ENCODE measurements at regions not wholly inside any gene's neighbourhood (a gene's known extent, or its start where the extent isn't known, plus 50 kb on each side); places are given as distances from the start of the nearest gene placed in this dataset.

DNA sequence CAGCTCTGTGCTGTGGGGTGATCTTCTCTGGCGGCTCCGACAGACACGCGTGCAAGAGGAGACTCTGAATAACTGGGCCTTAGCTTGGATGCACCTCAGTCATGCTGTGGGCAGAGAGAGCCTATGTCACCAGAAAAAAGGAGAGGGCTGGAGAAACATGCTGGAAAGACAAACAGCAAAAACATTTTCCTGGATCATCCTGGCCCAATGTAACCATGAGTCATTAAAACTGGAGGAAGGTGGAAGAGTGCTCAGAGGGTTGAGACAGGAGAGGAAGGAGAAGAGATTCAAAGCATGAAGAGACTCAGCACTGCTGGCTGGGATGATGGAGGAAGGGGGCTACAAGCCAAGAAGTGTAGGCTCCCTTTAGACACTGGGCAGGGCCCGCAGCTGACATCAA, 292.0 kb downstream of the CDH26 start:
- no peak for DNase-seq (ENCODE audit: low spot score in 2 of 2)
- Mint-ChIP-seq H3K4me3 (no peak overlapping the region), H3K4me1 (no peaks in the 10 kb centered on the region), H3K36me3 (no peaks in the 10 kb centered on the region), H3K27ac (no peak overlapping the region), H3K9me3 (peaks cover 4% of the 10 kb centered on the region), H3K27me3 (peaks cover 4% of the 10 kb centered on the region)
- no peak for ATAC-seq (ENCODE audit: low read depth)

DNA sequence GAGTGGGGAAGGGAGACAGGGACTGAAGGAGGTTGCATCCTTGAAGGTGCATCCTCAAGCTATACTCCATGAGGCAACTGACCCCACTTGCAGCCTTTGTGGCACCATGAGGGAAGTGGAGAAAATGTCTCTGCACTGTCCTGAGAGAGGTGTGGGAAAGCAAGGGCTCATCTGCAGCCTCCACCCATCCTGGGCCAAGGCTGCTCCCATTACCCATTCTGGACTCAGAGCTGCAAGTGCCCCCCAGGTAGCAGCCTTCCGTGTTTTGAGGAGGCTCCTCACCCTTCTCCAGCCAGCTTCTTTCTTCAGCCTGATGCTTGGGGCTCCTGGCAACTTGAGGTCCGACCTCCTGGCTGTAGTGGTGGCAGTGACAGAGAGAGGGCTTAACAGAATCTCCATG, 294.6 kb downstream of the CDH26 start:
- no peaks in the 10 kb centered on the region for H3K36me3 Mint-ChIP-seq
- H3K4me1 Mint-ChIP-seq = no peaks in the 10 kb centered on the region
- H3K9me3 Mint-ChIP-seq = peaks cover 2% of the 10 kb centered on the region
- no peak overlapping the region for H3K4me3 Mint-ChIP-seq
- DNase-seq (ENCODE audit: low spot score in 2 of 2) = no peak
- peaks cover 6% of the 10 kb centered on the region for H3K27me3 Mint-ChIP-seq
- no peak for ATAC-seq (ENCODE audit: low read depth)
- no peak overlapping the region for H3K27ac Mint-ChIP-seq

DNA sequence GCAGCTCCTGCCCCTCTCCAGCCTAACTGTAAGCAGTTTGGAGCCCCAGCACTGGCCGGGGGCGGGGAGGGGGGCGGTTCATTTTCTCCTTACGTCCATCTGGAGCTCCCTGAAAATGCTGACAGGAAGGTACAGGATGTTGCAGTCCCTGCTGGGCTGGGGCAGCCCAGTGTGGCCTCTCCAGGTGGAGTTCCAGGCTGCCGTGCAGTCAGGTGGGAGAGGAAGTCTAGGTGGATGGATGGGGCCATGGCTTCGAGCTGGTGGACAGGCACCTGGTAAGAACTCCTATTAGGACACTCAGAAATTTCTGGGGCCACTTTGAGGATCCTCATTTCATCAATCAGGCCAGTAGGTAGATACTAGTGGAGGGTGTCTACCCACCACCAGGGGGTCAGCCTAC, 295.2 kb downstream of the CDH26 start:
- ATAC-seq (ENCODE audit: low read depth) (no peak), DNase-seq (ENCODE audit: low spot score in 2 of 2) (no peak)
- Mint-ChIP-seq H3K9me3 (peaks cover 2% of the 10 kb centered on the region), H3K27me3 (peaks cover 6% of the 10 kb centered on the region), H3K27ac (no peak overlapping the region), H3K4me3 (no peak overlapping the region), H3K36me3 (no peaks in the 10 kb centered on the region), H3K4me1 (no peaks in the 10 kb centered on the region)

DNA sequence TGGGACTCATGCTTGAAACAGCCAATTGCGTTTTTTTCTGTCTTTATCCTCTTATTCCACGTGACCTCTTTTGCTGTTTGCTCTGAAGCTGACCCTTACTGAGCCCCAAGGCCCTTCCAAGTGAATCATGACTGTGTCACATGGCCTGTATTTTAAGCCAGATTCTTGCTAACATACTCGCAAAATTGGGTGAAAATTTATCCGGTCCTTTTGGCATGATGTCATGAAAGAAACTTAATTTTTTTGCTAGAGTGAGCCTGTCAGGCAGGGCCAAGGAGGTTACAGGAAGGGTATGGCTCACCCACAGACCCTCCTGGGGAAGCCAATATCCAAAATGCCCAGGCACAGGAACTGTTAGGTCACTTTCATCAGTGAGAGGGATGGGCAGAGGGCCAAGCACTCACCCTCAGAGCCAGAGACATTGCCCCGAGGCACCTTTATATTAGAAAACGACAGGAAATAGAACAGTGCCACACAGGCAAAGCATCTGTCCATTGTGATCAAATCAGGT, 296.7 kb downstream of the CDH26 start:
- no peaks in the 10 kb centered on the region for H3K4me1 Mint-ChIP-seq
- no peak overlapping the region for H3K27ac Mint-ChIP-seq

DNA sequence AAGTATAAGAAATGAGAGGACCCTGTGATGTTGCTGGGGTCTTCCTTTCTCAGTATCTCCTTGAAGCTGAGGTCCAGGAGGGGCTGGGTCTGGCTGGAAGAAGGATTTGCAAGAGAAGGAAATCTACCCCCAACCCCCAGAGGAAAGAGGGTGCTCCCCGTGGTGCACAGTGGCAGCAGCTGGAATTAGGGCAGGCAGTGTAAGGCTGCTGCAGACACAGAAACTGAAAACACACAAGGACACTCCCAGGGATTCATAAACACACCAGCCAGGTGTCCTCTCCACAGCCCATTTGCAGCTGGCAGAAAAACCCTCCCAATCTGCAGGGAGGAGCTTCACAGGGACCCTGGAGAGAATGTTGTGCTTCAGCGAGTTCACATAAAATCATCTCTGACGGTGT, 297.2 kb downstream of the CDH26 start:
- H3K36me3 Mint-ChIP-seq = no peaks in the 10 kb centered on the region
- H3K9me3 Mint-ChIP-seq = no peaks in the 10 kb centered on the region
- H3K27ac Mint-ChIP-seq = no peak overlapping the region
- H3K4me3 Mint-ChIP-seq = no peak overlapping the region
- DNase-seq (ENCODE audit: low spot score in 2 of 2) (no peak), ATAC-seq (ENCODE audit: low read depth) (no peak)
- no peaks in the 10 kb centered on the region for H3K4me1 Mint-ChIP-seq
- H3K27me3 Mint-ChIP-seq = peaks cover 3% of the 10 kb centered on the region

More for the DNA sequence above, 296.7 kb downstream of the CDH26 start:
- Mint-ChIP-seq H3K4me3 (no peak overlapping the region), H3K27me3 (peaks cover 6% of the 10 kb centered on the region), H3K9me3 (peaks cover 2% of the 10 kb centered on the region), H3K36me3 (no peaks in the 10 kb centered on the region)
- ATAC-seq (ENCODE audit: low read depth) (no peak), DNase-seq (ENCODE audit: low spot score in 2 of 2) (no peak)

DNA sequence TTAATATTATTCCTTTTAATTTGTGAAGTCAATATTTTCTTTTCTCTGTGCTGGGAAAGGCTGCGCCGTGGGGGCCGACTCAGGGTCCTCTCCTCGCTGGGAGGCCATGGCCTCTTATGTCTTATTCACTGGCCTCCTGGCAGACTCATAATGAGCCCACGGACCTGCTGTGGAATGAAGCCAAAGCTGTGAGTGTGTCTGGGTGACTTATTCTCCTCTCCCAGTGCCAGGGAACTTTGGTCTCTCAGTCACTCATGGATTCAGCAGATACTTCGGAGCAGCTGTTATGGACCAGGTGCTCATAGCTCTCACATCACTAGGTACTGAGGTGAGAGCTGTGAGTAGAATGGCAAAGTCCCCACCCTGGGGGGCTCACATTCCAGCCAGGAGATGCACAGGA, 297.6 kb downstream of the CDH26 start:
- Mint-ChIP-seq H3K9me3 (no peaks in the 10 kb centered on the region), H3K4me1 (no peaks in the 10 kb centered on the region)
- ATAC-seq (ENCODE audit: low read depth) = no peak

DNA sequence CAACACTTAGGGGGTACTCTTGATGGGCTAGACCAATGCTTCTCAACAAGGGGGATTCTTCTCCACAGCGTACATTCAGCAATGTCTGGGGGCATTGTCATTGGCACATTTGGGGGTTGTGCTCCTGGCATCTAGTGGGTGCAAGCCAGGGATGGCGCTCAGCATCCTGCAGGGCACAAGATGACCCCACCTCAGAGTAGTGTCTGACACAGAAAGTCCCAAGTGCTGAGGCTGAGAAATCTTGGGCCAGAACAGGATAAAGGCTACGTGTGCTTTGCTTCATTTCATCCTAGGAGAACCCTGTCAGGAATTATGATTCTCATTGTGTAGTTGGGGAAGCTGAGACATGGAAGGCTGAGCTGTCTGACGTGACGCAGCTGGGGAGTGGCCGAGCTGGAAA, 298.6 kb downstream of the CDH26 start:
- H3K9me3 Mint-ChIP-seq = no peaks in the 10 kb centered on the region
- H3K36me3 Mint-ChIP-seq = no peaks in the 10 kb centered on the region
- peaks cover 3% of the 10 kb centered on the region for H3K27me3 Mint-ChIP-seq
- H3K4me1 Mint-ChIP-seq = no peaks in the 10 kb centered on the region
- ATAC-seq (ENCODE audit: low read depth) = no peak
- H3K27ac Mint-ChIP-seq = no peak overlapping the region
- DNase-seq (ENCODE audit: low spot score in 2 of 2) = no peak
- no peak overlapping the region for H3K4me3 Mint-ChIP-seq

More for the DNA sequence above, 297.6 kb downstream of the CDH26 start:
- no peak overlapping the region for H3K27ac Mint-ChIP-seq
- H3K4me3 Mint-ChIP-seq = no peak overlapping the region
- H3K27me3 Mint-ChIP-seq = peaks cover 3% of the 10 kb centered on the region
- no peaks in the 10 kb centered on the region for H3K36me3 Mint-ChIP-seq
- DNase-seq (ENCODE audit: low spot score in 2 of 2) = no peak

DNA sequence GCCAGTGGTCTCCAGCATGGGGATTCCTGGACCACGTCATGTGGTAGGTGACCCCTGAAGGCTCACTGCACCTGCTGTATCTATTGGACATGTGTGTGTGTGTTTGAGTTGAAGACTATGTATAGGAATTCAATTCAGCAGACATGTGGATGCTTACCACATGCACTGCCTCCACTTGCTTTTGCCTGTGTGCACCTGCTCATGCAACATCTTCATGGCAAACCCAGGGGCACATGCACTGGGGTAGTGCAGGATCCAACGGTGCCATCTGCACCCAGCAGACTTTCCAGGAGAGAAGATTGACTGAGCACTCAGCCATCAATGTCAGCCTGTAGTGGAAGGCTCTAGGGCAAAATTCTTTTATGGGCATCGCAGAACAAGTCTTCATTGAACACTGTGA, 299.4 kb downstream of the CDH26 start:
- no peaks in the 10 kb centered on the region for H3K9me3 Mint-ChIP-seq
- H3K27me3 Mint-ChIP-seq = peaks cover 3% of the 10 kb centered on the region
- DNase-seq (ENCODE audit: low spot score in 2 of 2) (no peak), ATAC-seq (ENCODE audit: low read depth) (no peak)
- H3K36me3 Mint-ChIP-seq = no peaks in the 10 kb centered on the region
- H3K4me3 Mint-ChIP-seq = no peak overlapping the region
- no peaks in the 10 kb centered on the region for H3K4me1 Mint-ChIP-seq
- no peak overlapping the region for H3K27ac Mint-ChIP-seq

DNA sequence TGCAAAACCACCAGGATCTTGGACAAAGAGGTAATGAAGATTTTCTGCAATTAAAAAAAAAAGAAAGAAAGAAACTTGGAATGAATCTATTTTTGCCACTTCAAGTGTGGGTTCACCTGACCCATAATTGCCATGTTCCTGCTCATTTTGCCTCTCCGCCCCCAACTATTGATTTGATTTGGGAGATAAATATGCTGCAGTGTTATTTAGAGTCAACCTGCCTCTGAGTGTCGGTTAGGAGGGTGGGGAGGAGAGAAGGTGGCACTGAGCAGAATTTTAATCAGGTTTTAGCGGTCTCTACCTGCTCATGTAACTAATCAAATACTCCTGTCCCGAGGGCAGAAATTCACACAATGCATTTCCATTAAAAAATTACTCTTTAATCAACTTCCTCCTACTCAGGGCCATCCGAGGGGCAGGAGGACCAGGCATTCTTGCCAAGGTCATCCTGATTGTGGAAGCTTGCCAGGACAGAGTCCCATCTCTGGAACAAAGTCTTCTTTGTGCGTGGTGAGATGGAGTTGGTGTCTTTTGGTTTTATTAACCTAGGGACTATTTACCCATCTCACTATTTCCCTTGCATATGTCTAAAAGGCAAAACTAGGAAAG, 300.1 kb downstream of the CDH26 start:
- DNase-seq (ENCODE audit: low spot score in 2 of 2) (no peak), ATAC-seq (ENCODE audit: low read depth) (no peak)
- Mint-ChIP-seq H3K9me3 (no peaks in the 10 kb centered on the region), H3K27ac (no peak overlapping the region), H3K4me3 (no peak overlapping the region), H3K27me3 (peaks cover 3% of the 10 kb centered on the region), H3K4me1 (no peaks in the 10 kb centered on the region), H3K36me3 (no peaks in the 10 kb centered on the region)

DNA sequence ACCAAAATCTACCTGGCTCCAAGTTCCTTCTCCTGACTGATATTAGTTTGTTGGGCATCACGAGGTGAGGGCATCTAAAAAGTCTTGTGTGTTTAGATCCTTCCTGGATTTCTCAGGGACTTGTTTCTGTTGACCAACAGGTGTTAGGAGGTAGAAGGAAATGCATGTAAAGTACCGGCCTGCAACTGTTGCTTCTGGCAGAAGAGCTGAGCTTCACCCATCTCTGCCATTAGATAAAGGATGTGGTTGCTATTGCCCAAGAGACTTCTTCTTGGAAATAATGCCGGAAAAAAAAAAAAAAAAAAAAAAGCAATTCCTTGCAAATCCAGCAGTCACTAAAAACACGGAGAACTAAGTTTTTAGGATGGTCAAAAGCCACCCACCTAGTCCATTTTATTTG, 303.1 kb downstream of the CDH26 start:
- ATAC-seq (ENCODE audit: low read depth) = no peak
- no peak for DNase-seq (ENCODE audit: low spot score in 2 of 2)
- H3K9me3 Mint-ChIP-seq = no peaks in the 10 kb centered on the region
- no peak overlapping the region for H3K4me3 Mint-ChIP-seq
- no peaks in the 10 kb centered on the region for H3K4me1 Mint-ChIP-seq
- peaks cover under 1% of the 10 kb centered on the region for H3K27me3 Mint-ChIP-seq
- H3K27ac Mint-ChIP-seq = no peak overlapping the region
- H3K36me3 Mint-ChIP-seq = no peaks in the 10 kb centered on the region

DNA sequence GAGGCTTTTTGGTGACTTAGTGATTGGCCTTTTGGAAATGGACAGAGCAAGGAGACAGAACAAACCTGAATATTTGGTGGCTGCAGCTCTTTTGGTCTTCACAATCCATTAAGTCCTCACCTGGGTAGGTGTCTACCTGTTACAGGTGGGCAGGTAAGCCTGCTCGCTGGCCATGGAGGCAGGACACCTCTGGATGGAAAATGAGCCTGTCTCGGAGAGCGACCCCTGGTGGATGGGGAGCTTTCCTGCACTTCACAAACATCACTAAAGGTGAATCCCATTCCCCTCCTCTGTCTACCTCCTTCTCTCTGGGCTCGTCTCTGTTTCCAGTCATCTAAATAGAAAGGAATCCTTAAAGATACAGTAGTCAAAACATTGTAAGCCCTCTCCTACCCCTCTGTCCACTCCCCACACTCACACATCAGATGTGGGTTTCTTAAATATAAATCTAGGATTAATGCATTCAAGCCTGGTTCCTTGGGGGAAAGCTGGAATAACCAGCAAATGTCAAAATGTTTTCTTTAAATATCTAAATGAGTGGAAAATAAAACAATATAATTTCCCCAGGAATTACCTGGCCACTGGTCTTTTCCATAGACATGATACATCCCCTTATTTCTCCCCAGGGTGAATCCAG, 304.9 kb downstream of the CDH26 start:
- no peaks in the 10 kb centered on the region for H3K36me3 Mint-ChIP-seq
- ATAC-seq (ENCODE audit: low read depth) = no peak
- H3K9me3 Mint-ChIP-seq = no peaks in the 10 kb centered on the region
- no peak overlapping the region for H3K27ac Mint-ChIP-seq
- no peaks in the 10 kb centered on the region for H3K27me3 Mint-ChIP-seq
- peak; percentile 14 to 17 for DNase-seq (ENCODE audit: low spot score in 2 of 2)
- H3K4me1 Mint-ChIP-seq = no peaks in the 10 kb centered on the region
- H3K4me3 Mint-ChIP-seq = no peak overlapping the region

DNA sequence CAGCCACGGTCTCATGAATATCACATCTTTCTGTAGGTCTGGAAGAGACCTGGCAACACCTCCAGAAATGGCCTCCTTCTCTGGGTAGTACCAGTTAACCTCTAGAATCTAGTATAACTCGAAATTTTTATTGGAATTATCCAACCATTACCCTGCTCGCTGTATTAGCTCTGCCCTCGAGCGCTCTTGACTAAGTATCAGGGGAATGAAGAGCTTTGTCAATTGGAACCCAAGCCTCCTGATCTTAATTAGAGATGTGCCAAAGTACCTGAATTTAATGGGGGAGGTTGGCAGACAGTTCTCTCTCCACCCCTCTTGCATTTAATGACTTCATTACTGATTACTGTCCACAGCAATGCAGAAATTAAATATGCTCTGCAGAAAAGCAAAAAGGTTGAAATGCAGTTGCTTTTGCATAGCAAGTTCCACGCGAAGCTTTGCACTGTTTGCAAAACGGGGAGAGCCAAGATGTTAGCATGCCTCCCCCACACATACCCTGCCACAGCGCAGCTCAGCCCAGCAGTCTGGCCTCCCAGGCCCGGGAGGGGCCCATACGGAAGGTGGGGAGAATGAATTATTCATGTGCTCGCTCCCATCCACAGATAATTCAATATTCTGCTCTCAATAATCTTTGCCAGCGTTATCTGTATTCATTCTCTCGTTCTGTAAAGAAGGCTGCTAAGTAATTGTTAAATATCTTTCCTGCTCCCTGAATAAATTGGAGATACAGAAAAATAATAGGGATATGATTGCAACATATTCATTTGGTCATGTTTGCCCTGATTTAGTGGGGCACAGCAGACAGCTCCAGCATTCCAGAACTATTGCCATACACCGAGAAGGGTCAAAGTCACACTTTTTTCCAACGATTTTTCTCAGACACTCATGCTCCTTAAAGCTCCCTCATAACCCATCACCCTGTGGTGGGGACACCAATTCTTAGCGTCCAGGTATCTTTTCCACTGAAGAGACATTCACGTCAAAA, 305.8 kb downstream of the CDH26 start:
- Mint-ChIP-seq H3K36me3 (no peaks in the 10 kb centered on the region), H3K27ac (no peak overlapping the region), H3K4me3 (no peak overlapping the region), H3K9me3 (no peaks in the 10 kb centered on the region), H3K27me3 (no peaks in the 10 kb centered on the region), H3K4me1 (no peaks in the 10 kb centered on the region)
- no peak for DNase-seq (ENCODE audit: low spot score in 2 of 2)
- ATAC-seq (ENCODE audit: low read depth) = no peak

DNA sequence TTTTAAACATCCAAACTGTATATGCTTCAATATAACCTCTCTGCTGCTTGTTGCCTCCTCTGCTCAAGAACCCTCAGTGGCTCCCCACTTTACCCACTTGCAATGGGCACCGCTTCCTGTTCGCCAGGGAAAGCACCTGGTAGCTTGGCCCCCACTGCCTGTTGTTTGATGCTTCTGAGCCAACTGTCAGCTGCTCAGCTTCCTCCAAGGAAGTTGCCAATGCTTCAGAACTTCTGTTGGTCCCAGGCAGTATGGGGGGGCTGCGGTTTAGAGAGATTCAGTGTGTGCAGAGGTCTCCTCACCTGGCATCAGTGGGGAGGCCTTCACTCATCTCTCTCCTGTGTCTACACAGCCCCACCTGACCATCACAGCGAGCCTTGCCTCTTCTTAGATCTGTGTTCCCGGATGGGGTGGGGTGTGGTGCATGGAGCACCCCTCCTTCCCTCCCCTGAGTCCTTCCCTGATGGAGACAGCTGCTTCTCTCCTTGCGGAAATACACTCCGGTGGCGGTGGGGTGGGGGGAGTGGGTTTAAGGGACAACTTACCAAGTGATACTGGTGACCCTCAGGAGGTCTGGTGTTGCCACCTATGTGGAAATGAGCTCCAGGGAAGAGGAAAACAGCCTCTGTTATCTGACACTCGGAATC, 308.1 kb downstream of the CDH26 start:
- H3K4me3 Mint-ChIP-seq = no peak overlapping the region
- H3K4me1 Mint-ChIP-seq = no peaks in the 10 kb centered on the region
- H3K9me3 Mint-ChIP-seq = no peaks in the 10 kb centered on the region
- no peaks in the 10 kb centered on the region for H3K27me3 Mint-ChIP-seq
- no peaks in the 10 kb centered on the region for H3K36me3 Mint-ChIP-seq
- ATAC-seq (ENCODE audit: low read depth) (no peak), DNase-seq (ENCODE audit: low spot score in 2 of 2) (no peak)
- H3K27ac Mint-ChIP-seq = no peak overlapping the region

DNA sequence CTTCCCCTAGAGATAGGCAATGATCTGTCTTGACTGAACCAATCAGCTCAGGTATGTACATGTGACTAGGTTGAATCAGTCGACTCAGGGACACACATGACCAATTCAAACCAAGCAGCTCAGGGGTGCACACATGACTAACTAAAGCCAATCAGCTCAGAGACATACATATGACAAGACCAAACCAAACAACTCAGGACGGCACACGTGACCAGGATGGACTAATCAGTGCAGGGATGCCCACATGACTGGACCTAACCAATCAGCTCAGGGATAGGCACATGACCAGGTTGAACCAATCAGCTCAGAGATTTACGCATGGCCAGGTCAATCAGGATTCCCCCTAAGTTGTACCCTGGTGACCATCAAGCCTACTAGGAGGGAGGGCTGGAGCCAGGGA, 310.3 kb downstream of the CDH26 start:
- H3K27ac Mint-ChIP-seq = no peak overlapping the region
- ATAC-seq (ENCODE audit: low read depth) (no peak), DNase-seq (ENCODE audit: low spot score in 2 of 2) (no peak)
- H3K9me3 Mint-ChIP-seq = no peaks in the 10 kb centered on the region
- H3K4me1 Mint-ChIP-seq = no peaks in the 10 kb centered on the region
- H3K4me3 Mint-ChIP-seq = no peak overlapping the region
- H3K27me3 Mint-ChIP-seq = no peaks in the 10 kb centered on the region
- H3K36me3 Mint-ChIP-seq = no peaks in the 10 kb centered on the region
